ENCODE measurements at regions not wholly inside any gene's neighbourhood (a gene's known extent, or its start where the extent isn't known, plus 50 kb on each side); places are given as distances from the start of the nearest gene placed in this dataset.

DNA sequence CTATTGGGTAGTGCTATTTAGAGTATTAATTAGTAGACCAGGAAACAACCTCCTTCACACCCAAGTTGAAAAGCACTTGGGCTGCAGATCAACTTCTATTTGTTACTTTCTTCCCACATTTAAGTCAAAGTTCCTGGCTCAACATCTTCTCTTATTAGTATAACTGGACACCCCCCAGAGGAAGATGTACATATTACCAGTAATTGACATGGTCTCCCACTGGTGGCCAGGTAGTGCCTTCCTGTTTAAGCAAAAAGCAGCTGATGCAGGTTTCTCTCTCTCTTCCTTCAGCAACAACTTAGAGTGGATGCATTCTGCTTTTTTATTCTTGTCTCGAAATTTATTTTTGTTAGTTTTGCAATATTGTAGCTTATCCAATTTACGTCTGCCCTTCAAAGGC is 438.1 kb downstream of the GBA3 start:
- no peaks in the 10 kb centered on the region for H3K4me1 ChIP-seq (ENCODE audit: control insufficient read depth in 3 of 3, insufficient read depth in 2 of 3, low read depth in 1 of 3, low read length in 2 of 3)
- no peaks in the 10 kb centered on the region for H3K36me3 ChIP-seq (ENCODE audit: control insufficient read depth in 3 of 3, insufficient read depth in 2 of 3, low read depth in 1 of 3, low read length in 3 of 3)
- no peak for FAIRE-seq

DNA sequence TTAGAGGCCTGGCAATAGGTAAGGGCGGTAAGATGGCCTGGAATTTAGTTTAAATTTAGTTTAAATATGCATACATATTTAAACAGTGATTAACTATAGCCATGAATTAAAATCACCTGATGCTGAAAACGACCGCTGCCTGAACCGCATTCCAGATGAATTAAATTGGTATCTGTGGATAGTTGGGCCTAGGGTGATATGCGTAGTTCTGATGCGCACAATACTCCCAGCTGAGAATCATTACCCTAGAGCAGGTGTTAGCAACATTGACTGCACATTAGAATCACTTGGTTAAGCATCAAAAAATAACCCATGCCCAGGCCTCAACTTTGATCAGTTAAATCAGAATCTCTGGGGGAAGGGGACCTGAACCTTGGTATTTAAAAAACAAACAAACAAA is 432.4 kb downstream of the GBA3 start:
- H3K27ac ChIP-seq (ENCODE audit: low read depth in 1 of 3, low read length in 2 of 3), result no peak overlapping the region
- H3K9me3 ChIP-seq (ENCODE audit: control insufficient read depth in 2 of 2, insufficient read depth in 1 of 2, low read depth in 1 of 2, low read length in 1 of 2), result no peaks in the 10 kb centered on the region
- H3K27me3 ChIP-seq (ENCODE audit: control insufficient read depth in 3 of 3, insufficient read depth in 3 of 3, low read length in 3 of 3), result no peaks in the 10 kb centered on the region
- FAIRE-seq (no peak), DNase-seq (no peak)
- 89 to 94% (median 94%) methylated on average over 6 of the region's 6 CpGs for WGBS, 3 donors
- no peaks in the 10 kb centered on the region for H3K36me3 ChIP-seq (ENCODE audit: control insufficient read depth in 3 of 3, insufficient read depth in 2 of 3, low read depth in 1 of 3, low read length in 3 of 3)
- no peak overlapping the region for H3K4me3 ChIP-seq (ENCODE audit: low read depth in 1 of 3, low read length in 3 of 3)
- H3K4me1 ChIP-seq (ENCODE audit: control insufficient read depth in 3 of 3, insufficient read depth in 2 of 3, low read depth in 1 of 3, low read length in 2 of 3), result no peaks in the 10 kb centered on the region

More for the DNA sequence above, 438.1 kb downstream of the GBA3 start:
- Histone ChIP-seq H3K27me3 (ENCODE audit: control insufficient read depth in 3 of 3, insufficient read depth in 3 of 3, low read length in 3 of 3) (no peaks in the 10 kb centered on the region), H3K9me3 (ENCODE audit: control insufficient read depth in 2 of 2, insufficient read depth in 1 of 2, low read depth in 1 of 2, low read length in 1 of 2) (no peaks in the 10 kb centered on the region), H3K27ac (ENCODE audit: low read depth in 1 of 3, low read length in 2 of 3) (no peak overlapping the region), H3K4me3 (ENCODE audit: low read depth in 1 of 3, low read length in 3 of 3) (no peak overlapping the region)
- WGBS, 3 donors, result 80 to 89% (median 88%) methylated on average over 2 of the region's 2 CpGs
- no peak for DNase-seq

DNA sequence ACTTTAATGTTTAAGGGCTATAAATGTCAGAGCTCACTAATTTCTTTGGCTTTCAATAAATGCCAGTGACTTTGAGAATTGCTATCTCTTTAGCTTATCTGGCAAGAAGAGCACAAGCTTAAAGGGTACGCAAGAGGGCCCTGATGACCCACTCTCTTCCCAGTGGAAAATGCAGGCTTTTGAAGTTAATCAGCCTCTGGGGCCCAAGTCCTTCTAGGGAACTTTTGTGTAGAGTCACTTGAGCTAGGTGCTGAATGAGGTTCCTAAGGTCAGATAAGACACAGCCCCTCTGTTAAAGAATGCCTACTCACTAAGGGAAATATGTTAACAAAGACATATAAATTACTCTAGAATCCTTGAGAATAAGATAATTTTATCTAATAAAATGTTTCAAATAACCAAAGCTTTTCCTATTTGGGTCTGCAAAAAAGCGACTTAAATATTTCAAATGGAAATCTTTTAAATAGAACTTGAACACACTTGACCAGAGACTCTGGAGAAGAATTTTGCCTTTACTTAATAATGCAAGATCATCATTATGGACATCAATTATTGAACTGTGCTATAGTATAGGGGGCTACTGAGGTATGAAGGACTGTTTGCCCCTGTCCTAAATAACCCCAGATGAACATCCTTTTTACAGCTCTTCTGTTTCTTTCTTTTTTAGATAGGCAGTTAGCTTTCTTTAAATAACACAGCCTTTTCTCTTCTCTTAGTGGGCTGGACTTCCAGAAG is 430.1 kb downstream of the GBA3 start:
- no peaks in the 10 kb centered on the region for H3K4me1 ChIP-seq (ENCODE audit: control insufficient read depth in 3 of 3, insufficient read depth in 2 of 3, low read depth in 1 of 3, low read length in 2 of 3)
- WGBS, 3 donors, result 84 to 89% (median 89%) methylated on average over 2 of the region's 2 CpGs
- H3K36me3 ChIP-seq (ENCODE audit: control insufficient read depth in 3 of 3, insufficient read depth in 2 of 3, low read depth in 1 of 3, low read length in 3 of 3), result no peaks in the 10 kb centered on the region
- no peak overlapping the region for H3K4me3 ChIP-seq (ENCODE audit: low read depth in 1 of 3, low read length in 3 of 3)
- no peaks in the 10 kb centered on the region for H3K9me3 ChIP-seq (ENCODE audit: control insufficient read depth in 2 of 2, insufficient read depth in 1 of 2, low read depth in 1 of 2, low read length in 1 of 2)
- no peaks in the 10 kb centered on the region for H3K27me3 ChIP-seq (ENCODE audit: control insufficient read depth in 3 of 3, insufficient read depth in 3 of 3, low read length in 3 of 3)
- DNase-seq (peak in 1 of 2 donors; percentile 7), FAIRE-seq (no peak)
- no peak overlapping the region for H3K27ac ChIP-seq (ENCODE audit: low read depth in 1 of 3, low read length in 2 of 3)

DNA sequence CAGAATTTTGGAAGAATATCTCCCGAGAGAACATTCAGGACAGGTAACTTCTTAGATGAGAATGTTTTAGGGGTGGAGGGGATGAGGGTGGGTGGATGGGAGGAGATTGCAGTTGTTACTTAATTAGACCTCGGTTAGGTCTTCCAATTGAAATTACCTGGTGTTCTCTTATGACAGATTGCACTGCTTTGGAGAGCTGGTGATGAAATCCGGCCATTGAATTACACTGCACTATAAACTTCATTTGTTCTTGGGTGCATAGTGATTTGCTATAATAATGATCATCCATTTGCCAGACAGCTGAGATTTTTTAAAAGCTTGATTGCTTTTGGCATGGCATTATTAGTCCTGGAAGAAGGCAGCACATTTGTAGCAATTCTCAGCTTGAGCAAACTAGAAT is 427.6 kb downstream of the GBA3 start:
- FAIRE-seq (no peak), DNase-seq (no peak)
- H3K9me3 ChIP-seq (ENCODE audit: control insufficient read depth in 2 of 2, insufficient read depth in 1 of 2, low read depth in 1 of 2, low read length in 1 of 2), result no peaks in the 10 kb centered on the region
- H3K36me3 ChIP-seq (ENCODE audit: control insufficient read depth in 3 of 3, insufficient read depth in 2 of 3, low read depth in 1 of 3, low read length in 3 of 3), result no peaks in the 10 kb centered on the region
- WGBS, 3 donors, result 63 to 77% (median 73%) methylated on average over 3 of the region's 3 CpGs
- no peaks in the 10 kb centered on the region for H3K4me1 ChIP-seq (ENCODE audit: control insufficient read depth in 3 of 3, insufficient read depth in 2 of 3, low read depth in 1 of 3, low read length in 2 of 3)
- no peak overlapping the region for H3K4me3 ChIP-seq (ENCODE audit: low read depth in 1 of 3, low read length in 3 of 3)
- peaks cover 0 to 3% (median 0%) of the 10 kb centered on the region in 3 donors for H3K27me3 ChIP-seq (ENCODE audit: control insufficient read depth in 3 of 3, insufficient read depth in 3 of 3, low read length in 3 of 3)
- H3K27ac ChIP-seq (ENCODE audit: low read depth in 1 of 3, low read length in 2 of 3), result no peak overlapping the region

DNA sequence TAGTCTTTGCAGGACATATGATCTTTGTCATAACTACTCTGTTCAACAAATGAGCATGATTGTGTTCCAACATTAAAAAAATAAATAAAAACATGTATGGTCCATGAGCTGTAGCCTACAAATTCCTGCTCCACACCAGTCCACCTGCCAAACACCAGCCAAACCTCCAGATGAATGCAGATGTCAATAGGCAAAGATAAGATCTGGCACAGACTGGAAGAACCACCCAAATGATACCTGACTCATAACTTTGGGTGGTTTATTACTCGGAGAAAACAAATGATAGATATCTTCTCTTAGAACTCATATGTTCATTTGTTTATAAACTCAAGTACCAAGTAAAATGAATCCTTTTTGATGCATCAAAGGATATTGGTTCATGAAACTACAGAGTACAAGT is 425.1 kb downstream of the GBA3 start:
- WGBS, 3 donors, result 20 to 49% (median 23%) methylated on average over 1 of the region's 1 CpG
- Histone ChIP-seq H3K4me1 (ENCODE audit: control insufficient read depth in 3 of 3, insufficient read depth in 2 of 3, low read depth in 1 of 3, low read length in 2 of 3) (no peaks in the 10 kb centered on the region), H3K36me3 (ENCODE audit: control insufficient read depth in 3 of 3, insufficient read depth in 2 of 3, low read depth in 1 of 3, low read length in 3 of 3) (no peaks in the 10 kb centered on the region), H3K4me3 (ENCODE audit: low read depth in 1 of 3, low read length in 3 of 3) (no peak overlapping the region), H3K27me3 (ENCODE audit: control insufficient read depth in 3 of 3, insufficient read depth in 3 of 3, low read length in 3 of 3) (peaks cover 0 to 3% (median 0%) of the 10 kb centered on the region in 3 donors), H3K9me3 (ENCODE audit: control insufficient read depth in 2 of 2, insufficient read depth in 1 of 2, low read depth in 1 of 2, low read length in 1 of 2) (no peaks in the 10 kb centered on the region), H3K27ac (ENCODE audit: low read depth in 1 of 3, low read length in 2 of 3) (no peak overlapping the region)
- no peak for FAIRE-seq
- no peak for DNase-seq

DNA sequence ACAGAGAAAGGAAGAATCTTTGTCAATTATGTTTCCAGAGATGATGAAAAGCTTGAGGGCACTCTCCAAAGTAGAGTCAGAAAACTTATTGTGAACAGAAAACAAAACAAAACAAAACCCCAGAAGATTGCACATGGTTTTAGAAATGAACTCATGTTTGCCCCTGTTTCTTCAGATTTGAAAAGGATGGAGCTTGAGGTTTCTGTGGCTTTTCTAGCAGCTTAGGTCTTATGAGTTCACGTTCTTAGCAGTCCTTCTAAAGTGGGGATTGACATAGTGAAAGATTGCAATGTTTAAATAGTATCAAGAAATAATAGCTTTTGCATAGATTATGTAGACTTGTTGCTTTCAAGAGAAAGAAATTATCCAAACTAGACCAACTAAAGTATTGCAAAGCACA is 421.8 kb downstream of the GBA3 start:
- DNase-seq, result no peak
- Histone ChIP-seq H3K4me1 (ENCODE audit: control insufficient read depth in 3 of 3, insufficient read depth in 2 of 3, low read depth in 1 of 3, low read length in 2 of 3) (no peaks in the 10 kb centered on the region), H3K27ac (ENCODE audit: low read depth in 1 of 3, low read length in 2 of 3) (no peak overlapping the region), H3K9me3 (ENCODE audit: control insufficient read depth in 2 of 2, insufficient read depth in 1 of 2, low read depth in 1 of 2, low read length in 1 of 2) (no peaks in the 10 kb centered on the region), H3K27me3 (ENCODE audit: control insufficient read depth in 3 of 3, insufficient read depth in 3 of 3, low read length in 3 of 3) (peaks cover 0 to 3% (median 0%) of the 10 kb centered on the region in 3 donors), H3K4me3 (ENCODE audit: low read depth in 1 of 3, low read length in 3 of 3) (no peak overlapping the region), H3K36me3 (ENCODE audit: control insufficient read depth in 3 of 3, insufficient read depth in 2 of 3, low read depth in 1 of 3, low read length in 3 of 3) (no peaks in the 10 kb centered on the region)
- 32 to 65% (median 32%) methylated on average over 1 of the region's 1 CpG for WGBS, 3 donors
- no peak for FAIRE-seq

DNA sequence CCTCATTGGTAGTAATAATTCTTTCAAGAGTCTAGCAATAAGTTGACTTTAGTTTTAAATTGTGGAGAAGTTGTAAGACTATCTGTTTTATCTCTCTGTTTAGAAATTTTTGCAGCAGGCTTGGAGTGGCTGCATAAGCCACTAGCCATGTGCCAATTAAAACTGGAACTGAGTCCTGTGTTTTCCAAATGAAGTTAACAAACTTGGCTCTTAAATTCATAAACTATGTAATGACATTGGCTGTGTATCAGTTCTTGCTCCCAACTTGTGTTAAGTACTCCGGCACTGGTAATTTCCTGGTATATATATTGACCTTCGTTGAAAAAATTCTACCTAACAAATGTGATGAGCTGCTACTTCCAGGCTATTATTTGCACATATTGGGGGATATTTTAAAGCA is 420.4 kb downstream of the GBA3 start:
- WGBS, 3 donors, result 71 to 77% (median 75%) methylated on average over 2 of the region's 2 CpGs
- H3K9me3 ChIP-seq (ENCODE audit: control insufficient read depth in 2 of 2, insufficient read depth in 1 of 2, low read depth in 1 of 2, low read length in 1 of 2), result no peaks in the 10 kb centered on the region
- H3K27me3 ChIP-seq (ENCODE audit: control insufficient read depth in 3 of 3, insufficient read depth in 3 of 3, low read length in 3 of 3), result peaks cover 0 to 3% (median 0%) of the 10 kb centered on the region in 3 donors
- H3K4me1 ChIP-seq (ENCODE audit: control insufficient read depth in 3 of 3, insufficient read depth in 2 of 3, low read depth in 1 of 3, low read length in 2 of 3), result no peaks in the 10 kb centered on the region
- DNase-seq (no peak), FAIRE-seq (no peak)
- H3K36me3 ChIP-seq (ENCODE audit: control insufficient read depth in 3 of 3, insufficient read depth in 2 of 3, low read depth in 1 of 3, low read length in 3 of 3), result no peaks in the 10 kb centered on the region
- H3K4me3 ChIP-seq (ENCODE audit: low read depth in 1 of 3, low read length in 3 of 3), result no peak overlapping the region
- H3K27ac ChIP-seq (ENCODE audit: low read depth in 1 of 3, low read length in 2 of 3), result no peak overlapping the region

DNA sequence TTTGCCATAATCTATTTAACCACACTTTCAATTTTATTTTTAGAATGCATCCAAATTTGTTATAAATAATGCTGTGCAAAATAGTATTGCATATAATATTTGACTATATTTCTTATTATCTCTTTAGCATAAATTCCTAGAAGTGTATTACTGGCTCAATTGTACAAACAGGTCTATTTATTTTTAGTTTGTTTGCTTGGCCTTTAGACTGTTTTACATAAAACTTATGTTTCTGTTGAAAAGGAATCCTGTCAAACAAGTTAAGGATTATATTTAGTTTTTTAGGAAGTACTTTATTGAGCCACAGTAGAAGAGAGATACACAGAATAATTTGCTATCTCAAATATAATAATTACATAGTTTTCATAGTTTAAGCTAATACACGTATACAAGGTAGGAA is 413.8 kb downstream of the GBA3 start:
- H3K4me1 ChIP-seq (ENCODE audit: control insufficient read depth in 3 of 3, insufficient read depth in 2 of 3, low read depth in 1 of 3, low read length in 2 of 3), result no peaks in the 10 kb centered on the region
- no peak overlapping the region for H3K27ac ChIP-seq (ENCODE audit: low read depth in 1 of 3, low read length in 2 of 3)
- 52 to 70% (median 57%) methylated on average over 1 of the region's 1 CpG for WGBS, 3 donors
- H3K4me3 ChIP-seq (ENCODE audit: low read depth in 1 of 3, low read length in 3 of 3), result no peak overlapping the region
- FAIRE-seq, result no peak
- no peaks in the 10 kb centered on the region for H3K27me3 ChIP-seq (ENCODE audit: control insufficient read depth in 3 of 3, insufficient read depth in 3 of 3, low read length in 3 of 3)
- DNase-seq, result no peak
- H3K36me3 ChIP-seq (ENCODE audit: control insufficient read depth in 3 of 3, insufficient read depth in 2 of 3, low read depth in 1 of 3, low read length in 3 of 3), result no peaks in the 10 kb centered on the region
- no peaks in the 10 kb centered on the region for H3K9me3 ChIP-seq (ENCODE audit: control insufficient read depth in 2 of 2, insufficient read depth in 1 of 2, low read depth in 1 of 2, low read length in 1 of 2)

Measured in small intestine (tissue), 7 donors.